ENCODE measurements at regions not wholly inside any gene's neighbourhood (a gene's known extent, or its start where the extent isn't known, plus 50 kb on each side); places are given as distances from the start of the nearest gene placed in this dataset.
"Not testable (repeated sequence)": the region's sequence is repeated elsewhere in the genome, so short reads cannot be mapped to it uniquely, and the experiment has no call there.

DNA sequence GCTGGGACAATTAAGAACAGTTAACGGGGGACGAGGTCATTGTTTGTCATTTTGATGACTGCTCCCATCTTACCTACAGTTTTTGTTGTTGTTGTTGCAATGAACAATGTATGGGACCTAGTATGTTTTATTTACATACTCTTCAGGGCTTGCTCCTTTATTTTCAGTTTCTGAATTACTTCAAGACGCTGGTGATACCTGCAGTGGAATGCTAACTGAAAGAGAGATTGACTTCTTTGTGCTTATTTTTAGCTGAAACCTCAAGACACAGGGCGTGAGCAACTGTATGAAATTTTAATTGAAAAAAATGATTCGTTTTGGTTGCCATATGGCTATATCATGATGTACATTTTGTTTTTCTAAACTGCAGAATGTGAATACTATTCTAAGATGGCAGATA is 297.9 kb downstream of the EDEM1 start:
- DNase-seq, result no peak

DNA sequence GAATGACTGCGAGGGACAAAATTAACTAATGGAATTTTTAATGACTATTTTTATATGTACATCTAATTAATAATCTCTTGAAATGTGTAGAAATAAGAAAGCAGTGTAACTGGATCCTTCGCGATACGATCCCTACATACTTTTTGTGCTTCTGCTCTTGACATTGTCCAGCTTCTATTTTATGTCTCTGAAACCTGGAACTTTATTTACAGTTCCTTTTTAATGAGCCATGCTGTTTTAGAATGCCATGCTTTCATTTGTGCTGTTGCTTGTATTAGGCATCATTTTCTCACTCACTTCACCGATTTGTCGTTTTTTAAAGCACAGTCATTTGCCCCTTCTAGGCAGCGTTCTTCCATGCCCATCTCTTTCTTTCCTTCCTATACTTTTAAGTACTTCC is 301.3 kb downstream of the EDEM1 start:
- DNase-seq, result no peak

GRCh38 chr3:5489536-5489935 is 302.0 kb downstream of the EDEM1 start:
- DNase-seq, result no peak

DNA sequence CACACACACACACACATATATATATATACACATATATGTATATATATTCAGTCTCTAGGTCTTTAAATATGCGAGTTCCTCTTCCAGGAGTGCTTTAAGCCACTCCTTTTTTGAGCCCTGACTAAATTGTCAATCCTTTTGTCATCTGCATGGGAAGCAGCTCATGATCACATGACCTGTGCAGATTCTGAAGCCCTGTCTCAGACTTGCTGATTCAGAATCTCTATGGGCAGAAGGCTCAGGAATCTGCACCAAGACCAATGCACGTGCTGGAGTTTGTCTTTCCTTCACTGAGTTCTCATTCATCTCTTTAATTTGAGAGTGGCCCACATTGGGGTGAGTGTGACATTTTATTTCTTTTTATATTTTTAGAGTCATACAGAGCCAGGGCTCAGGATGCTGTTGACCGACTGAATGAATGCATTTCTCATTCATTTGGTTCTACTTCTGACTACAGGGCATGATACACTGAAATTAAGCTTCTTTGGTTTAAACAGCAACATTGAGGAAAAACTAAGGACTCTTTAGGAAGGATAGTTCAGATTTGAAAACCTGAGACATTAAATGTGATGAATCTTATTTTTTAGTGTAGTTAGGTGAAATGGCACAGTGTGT is 307.5 kb downstream of the EDEM1 start:
- no peak for DNase-seq

- DNase-seq, result no peak
Measured at GRCh38 chr3:5497497-5497896, 310.0 kb downstream of the EDEM1 start.

DNA sequence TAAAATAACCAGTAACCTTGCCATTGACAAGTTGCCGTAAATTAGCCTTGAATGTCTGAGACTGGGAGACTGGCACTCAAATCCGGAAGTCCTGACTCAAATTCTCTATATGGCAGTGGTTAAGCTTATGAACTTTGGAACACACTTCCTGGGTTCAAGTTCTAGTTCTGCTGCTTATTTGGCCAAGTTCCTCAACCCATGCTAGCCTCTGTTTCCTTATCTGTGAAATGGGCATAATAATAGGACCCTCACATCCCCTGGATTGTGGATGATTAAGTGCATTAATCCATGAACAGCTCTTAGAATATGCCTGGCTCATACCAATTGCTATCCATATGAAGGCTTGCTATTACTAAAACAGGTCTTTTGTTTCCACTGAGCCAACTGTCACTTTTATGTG is 311.5 kb downstream of the EDEM1 start:
- no peak for DNase-seq

- no peak for DNase-seq
Measured at GRCh38 chr3:5499404-5499803, 311.9 kb downstream of the EDEM1 start.

DNA sequence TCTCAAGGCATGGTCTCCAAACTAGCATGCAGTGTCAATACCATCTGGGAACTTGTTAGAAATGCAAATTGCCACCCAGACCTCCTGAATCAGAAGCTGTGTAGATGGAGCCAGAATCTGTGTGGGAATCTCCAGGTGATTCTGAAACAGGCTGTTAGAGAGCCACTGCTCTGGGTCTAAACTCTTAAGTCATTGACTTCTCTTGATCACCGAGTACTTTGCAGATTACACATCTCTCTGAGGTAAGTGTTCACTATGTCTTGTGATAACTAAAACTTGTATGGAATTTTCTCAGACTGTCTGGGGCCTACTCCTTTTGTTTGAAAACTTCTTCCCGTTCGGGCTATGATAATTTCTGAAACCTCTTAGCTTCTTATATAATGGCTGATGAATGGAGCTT is 315.6 kb downstream of the EDEM1 start:
- DNase-seq, result no peak

GRCh38 chr3:5504135-5504534 is 316.6 kb downstream of the EDEM1 start:
- no peak for DNase-seq

DNA sequence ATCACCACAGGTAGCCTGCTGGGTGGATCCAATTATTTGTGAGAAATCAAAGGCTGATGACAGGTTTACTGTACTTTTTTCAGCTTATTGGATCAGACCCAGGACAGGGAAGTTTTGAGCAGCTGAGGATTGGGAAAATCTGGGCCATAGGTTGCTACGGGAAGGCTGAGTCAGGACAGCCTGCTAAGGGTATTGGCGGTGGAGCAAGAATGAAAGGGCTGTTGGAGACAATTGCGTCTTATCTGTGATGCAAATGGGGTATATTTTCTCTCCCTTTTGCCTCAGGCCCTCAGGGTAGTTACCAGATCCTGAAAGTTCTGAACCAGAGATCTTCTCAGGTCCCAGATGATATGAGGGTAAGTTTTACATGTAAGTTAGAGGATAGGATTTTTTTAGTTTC is 317.7 kb downstream of the EDEM1 start:
- DNase-seq, result no peak

- no peak for DNase-seq
Measured at GRCh38 chr3:5505997-5506396, 318.5 kb downstream of the EDEM1 start.

- not testable (repeated sequence) for DNase-seq
Measured at GRCh38 chr3:5508860-5509259, 321.4 kb downstream of the EDEM1 start.

DNA sequence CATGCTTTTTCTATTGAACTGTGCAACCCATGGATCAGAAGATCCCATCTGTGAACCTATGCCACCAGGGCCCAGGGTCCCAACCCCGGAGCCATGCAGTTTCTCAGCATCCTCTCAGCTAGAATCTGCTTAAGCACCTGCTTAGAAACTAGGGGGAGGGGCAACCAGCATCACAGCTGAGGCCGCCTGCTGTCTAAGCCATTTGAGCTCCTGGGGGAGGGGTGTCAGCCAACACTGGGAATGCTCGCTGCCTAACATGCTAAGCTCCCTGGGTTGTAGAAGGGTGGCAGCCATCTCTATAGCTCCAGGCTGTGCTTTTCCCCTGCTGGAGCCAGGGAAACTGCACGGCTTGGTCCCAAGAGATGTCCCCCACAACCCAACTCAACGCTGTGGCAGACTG is 322.8 kb downstream of the EDEM1 start:
- DNase-seq, result no peak

GRCh38 chr3:5517921-5518320 is 330.4 kb downstream of the EDEM1 start:
- DNase-seq, result no peak

DNA sequence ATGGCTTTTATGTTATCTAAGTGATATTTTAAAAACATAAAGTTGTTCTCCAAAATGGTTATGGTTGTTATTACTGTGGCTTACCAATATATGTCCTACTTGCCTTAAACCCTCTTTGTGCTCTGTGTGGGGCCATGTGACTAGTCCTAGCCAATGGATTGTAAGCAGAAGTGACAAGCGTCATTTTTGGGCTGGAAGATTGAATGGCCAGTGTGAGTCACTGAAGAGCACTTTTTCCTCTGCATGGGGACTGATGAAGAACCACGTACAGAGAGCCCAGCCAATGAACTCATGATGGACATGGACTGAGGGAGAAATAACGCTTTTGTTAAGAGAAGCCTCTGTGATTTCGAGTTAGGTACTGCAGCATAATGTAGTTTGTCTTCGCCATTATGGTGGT is 332.7 kb downstream of the EDEM1 start:
- no peak for DNase-seq

- DNase-seq, result no peak
Measured at GRCh38 chr3:5523125-5523524, 335.6 kb downstream of the EDEM1 start.

DNA sequence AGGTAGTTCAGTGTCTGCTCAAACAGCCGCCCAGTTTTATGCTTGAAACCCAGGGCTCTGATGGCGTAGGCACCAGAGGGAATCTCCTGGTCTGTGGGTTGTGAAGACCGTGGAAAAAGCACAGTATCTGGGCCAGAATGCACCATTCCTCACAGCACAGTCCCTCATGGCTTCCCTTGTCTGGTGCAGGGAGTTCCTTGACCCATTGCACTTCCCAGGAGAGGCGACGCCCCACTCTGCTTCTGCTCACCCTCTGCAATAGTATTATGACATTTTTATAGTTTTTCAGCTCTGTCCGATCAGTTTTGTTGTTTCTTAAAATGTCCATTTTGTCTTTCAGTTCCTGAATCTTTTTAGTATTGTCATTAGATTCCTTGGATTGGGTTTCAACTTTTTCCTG is 343.5 kb downstream of the EDEM1 start:
- DNase-seq, result no peak

- no peak for DNase-seq
Measured at GRCh38 chr3:5531741-5532290, 344.3 kb downstream of the EDEM1 start.

DNA sequence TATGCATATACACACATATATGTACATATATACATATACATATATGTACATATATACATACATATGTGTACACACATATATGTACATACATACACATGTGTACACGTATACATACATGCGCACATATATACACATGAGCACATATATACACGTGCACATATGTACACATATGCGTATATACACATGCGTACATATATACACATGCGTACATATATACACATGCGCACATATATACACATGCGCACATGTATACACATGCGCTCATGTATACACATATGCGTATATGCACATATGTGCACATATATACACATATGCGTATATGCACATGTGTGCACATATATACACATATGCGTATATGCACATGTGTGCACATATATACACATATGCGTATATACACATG is 353.0 kb downstream of the EDEM1 start:
- DNase-seq, result no peak

GRCh38 chr3:5542472-5542871 is 355.0 kb downstream of the EDEM1 start:
- no peak for DNase-seq

GRCh38 chr3:5543047-5543446 is 355.5 kb downstream of the EDEM1 start:
- DNase-seq, result no peak

GRCh38 chr3:5545719-5546118 is 358.2 kb downstream of the EDEM1 start:
- DNase-seq, result no peak

DNA sequence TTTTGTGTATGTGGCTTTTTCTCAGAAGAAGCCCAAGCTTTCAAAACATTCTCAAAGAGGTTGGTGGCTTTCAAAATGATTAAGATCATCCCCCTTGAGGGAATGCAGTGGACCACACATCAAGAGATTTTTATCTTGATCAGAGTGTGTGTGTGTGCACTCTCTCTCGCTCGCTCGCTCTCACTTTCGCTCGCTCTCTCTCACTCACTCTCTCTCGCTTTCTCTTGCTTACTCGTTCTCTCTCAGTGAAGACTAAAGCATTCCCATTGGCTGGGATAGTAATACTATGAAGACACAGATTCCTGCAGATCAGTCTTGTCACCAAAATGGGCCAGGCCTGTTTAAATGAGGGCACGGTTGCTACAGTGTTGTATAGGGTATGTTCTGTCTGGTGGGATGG is 365.7 kb downstream of the EDEM1 start:
- DNase-seq, result no peak

DNA sequence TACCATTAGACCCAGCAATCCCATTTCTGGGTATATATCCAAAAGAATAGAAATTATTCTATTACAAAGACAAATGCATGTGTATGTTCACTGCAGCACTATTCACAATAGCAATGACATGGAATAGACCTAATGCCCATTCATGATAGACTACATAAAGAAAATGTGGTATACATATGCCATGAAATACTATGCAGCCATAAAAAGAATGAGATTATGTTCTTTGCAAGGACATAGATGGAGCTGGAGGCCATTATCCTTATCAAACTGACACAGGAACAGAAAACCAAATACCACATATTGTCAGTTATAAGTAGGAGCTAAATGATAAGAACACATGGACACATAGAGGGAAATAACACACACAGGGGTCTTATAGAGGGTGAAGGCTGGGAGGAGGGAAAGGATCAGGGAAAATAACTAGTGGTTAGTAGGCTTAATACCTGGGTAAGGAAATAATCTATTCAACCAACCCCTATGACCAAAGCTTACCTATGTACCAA is 366.8 kb downstream of the EDEM1 start:
- no peak for DNase-seq

GRCh38 chr3:5560199-5560598 is 372.7 kb downstream of the EDEM1 start:
- DNase-seq, result no peak

Data from stimulated activated CD4-positive, alpha-beta T cell treated with anti-CD3 and anti-CD28 coated beads, Interleukin-1b, Interleukin-23, amount 100 ng/mL, for 48 hours (primary cell).